Testis (tissue), 2 donors: ENCODE measurements at regions not wholly inside any gene's neighbourhood (a gene's known extent, or its start where the extent isn't known, plus 50 kb on each side); places are given as distances from the start of the nearest gene placed in this dataset.

Experiments
- DNase-seq: peaks from one replicate; pipeline ENCODE4 v3.0.0-alpha.2; 2019
- H3K27ac ChIP-seq, 2 donors: fragments of 200-600 bp; sonication (generic); one replicate each; pipeline ENCODE4 v1.5.1; 2019
- H3K27me3 ChIP-seq: fragments of 200-600 bp; sonication (generic); one replicate; pipeline ENCODE4 v1.5.1; 2019
- H3K36me3 ChIP-seq: fragments of 200-600 bp; sonication (generic); one replicate; pipeline ENCODE4 v1.5.1; 2017; ENCODE audit warnings: low read depth; ENCODE audit errors: missing control alignments
- H3K4me1 ChIP-seq: fragments of 200-600 bp; sonication (generic); one replicate; pipeline ENCODE4 v1.5.1; 2019
- H3K4me3 ChIP-seq, 2 donors: fragments of 200-600 bp; sonication (generic); one replicate each; pipeline ENCODE4 v1.5.1; 2017 to 2019
- H3K9me3 ChIP-seq: fragments of 200-600 bp; sonication (generic); one replicate; pipeline ENCODE4 v1.5.1; 2017
- POLR2A ChIP-seq: fragments of 450-650 bp; IDR thresholded peaks from one replicate; pipeline ENCODE4 v1.6.1; 2017; ENCODE audit warnings: antibody characterized with exemption, mild to moderate bottlenecking, moderate library complexity
- WGBS, 2 donors: methylation state at CpG; one replicate each; pipeline ENCODE4 v1.1.5; 2018; 5-methylcytosine and 5-hydroxymethylcytosine counted together
- intact Hi-C: fragments of 100-400 bp; cut with DNase I; formaldehyde crosslinking; loops from one replicate; pipeline ENCODE4 v1.15.1; 2023; ENCODE audit warnings: low total_unique reads
- TF ChIP-seq, protein P1 (sequence below), 3 experiments: fragments of 450-650 bp in 2 of 3; fragments of 200-600 bp in 1 of 3; sonication (generic) in 1 of 3; IDR thresholded peaks; one replicate each; pipeline ENCODE4 v1.5.1; 2016 to 2019; ENCODE audit warnings: antibody characterized with exemption in 3 of 3, mild to moderate bottlenecking in 2 of 3, moderate library complexity in 1 of 3

GRCh38 chr12:87107766-87108165, 851.6 kb upstream of the MGAT4C start:
- H3K4me1 ChIP-seq = no peaks in the 10 kb centered on the region
- TF ChIP-seq POLR2A = no peak
- TF ChIP-seq, protein P1, sequence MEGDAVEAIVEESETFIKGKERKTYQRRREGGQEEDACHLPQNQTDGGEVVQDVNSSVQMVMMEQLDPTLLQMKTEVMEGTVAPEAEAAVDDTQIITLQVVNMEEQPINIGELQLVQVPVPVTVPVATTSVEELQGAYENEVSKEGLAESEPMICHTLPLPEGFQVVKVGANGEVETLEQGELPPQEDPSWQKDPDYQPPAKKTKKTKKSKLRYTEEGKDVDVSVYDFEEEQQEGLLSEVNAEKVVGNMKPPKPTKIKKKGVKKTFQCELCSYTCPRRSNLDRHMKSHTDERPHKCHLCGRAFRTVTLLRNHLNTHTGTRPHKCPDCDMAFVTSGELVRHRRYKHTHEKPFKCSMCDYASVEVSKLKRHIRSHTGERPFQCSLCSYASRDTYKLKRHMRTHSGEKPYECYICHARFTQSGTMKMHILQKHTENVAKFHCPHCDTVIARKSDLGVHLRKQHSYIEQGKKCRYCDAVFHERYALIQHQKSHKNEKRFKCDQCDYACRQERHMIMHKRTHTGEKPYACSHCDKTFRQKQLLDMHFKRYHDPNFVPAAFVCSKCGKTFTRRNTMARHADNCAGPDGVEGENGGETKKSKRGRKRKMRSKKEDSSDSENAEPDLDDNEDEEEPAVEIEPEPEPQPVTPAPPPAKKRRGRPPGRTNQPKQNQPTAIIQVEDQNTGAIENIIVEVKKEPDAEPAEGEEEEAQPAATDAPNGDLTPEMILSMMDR (IDR thresholded peaks at IDR 0.05) = no peak
- no peak overlapping the region for H3K4me3 ChIP-seq
- WGBS, 2 donors = 73 to 90% methylated on average over 3 of the region's 3 CpGs
- no peak for DNase-seq
- H3K27me3 ChIP-seq = no peaks in the 10 kb centered on the region
- no peaks in the 10 kb centered on the region for H3K9me3 ChIP-seq
- no peaks in the 10 kb centered on the region for H3K36me3 ChIP-seq
- intact Hi-C loops = no loop called here
- H3K27ac ChIP-seq = no peak overlapping the region

GRCh38 chr12:87107270-87107669, 851.1 kb upstream of the MGAT4C start:
- intact Hi-C loops = no loop called here
- Histone ChIP-seq H3K27ac (no peak overlapping the region), H3K4me3 (no peak overlapping the region), H3K27me3 (no peaks in the 10 kb centered on the region), H3K36me3 (no peaks in the 10 kb centered on the region), H3K4me1 (no peaks in the 10 kb centered on the region), H3K9me3 (no peaks in the 10 kb centered on the region)
- WGBS, 2 donors = 67 to 83% methylated on average over 3 of the region's 3 CpGs
- no peak for TF ChIP-seq POLR2A
- TF ChIP-seq, protein P1 (IDR thresholded peaks at IDR 0.05) = no peak
- no peak for DNase-seq

GRCh38 chr12:87096082-87096585, 839.9 kb upstream of the MGAT4C start:
- Histone ChIP-seq H3K4me3 (no peak overlapping the region), H3K4me1 (no peaks in the 10 kb centered on the region), H3K27me3 (no peaks in the 10 kb centered on the region), H3K27ac (no peak overlapping the region), H3K36me3 (no peaks in the 10 kb centered on the region), H3K9me3 (no peaks in the 10 kb centered on the region)
- intact Hi-C loops = no loop called here
- WGBS, 2 donors = 87 to 94% methylated on average over 4 of the region's 4 CpGs
- TF ChIP-seq, protein P1 (IDR thresholded peaks at IDR 0.05) = no peak
- no peak for TF ChIP-seq POLR2A
- no peak for DNase-seq

DNA sequence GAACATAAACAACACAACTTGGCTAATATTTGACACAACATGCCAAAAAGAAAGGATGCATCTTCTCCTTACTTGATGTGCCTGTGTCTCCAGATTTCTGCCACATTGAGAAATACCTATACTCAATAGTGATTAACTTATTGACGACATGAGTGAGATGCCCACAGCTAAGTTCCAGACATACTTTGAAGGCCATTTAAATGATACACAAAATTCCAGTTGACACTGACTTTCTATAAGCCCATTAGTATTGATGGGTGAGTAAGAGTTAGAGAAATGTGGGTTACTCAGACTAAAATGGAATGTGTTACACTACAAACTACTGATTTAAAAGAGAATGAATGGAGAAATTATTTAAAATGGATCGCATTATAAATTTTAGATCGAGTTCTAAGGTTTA, 838.2 kb upstream of the MGAT4C start:
- intact Hi-C loops = no loop called here
- Histone ChIP-seq H3K9me3 (no peaks in the 10 kb centered on the region), H3K4me1 (no peaks in the 10 kb centered on the region), H3K4me3 (no peak overlapping the region), H3K36me3 (no peaks in the 10 kb centered on the region), H3K27me3 (no peaks in the 10 kb centered on the region), H3K27ac (no peak overlapping the region)
- TF ChIP-seq, protein P1 (IDR thresholded peaks at IDR 0.05) = no peak
- no peak for TF ChIP-seq POLR2A
- no peak for DNase-seq
- whole genome bisulfite sequencing, 2 donors = 85 to 89% methylated on average over 3 of the region's 3 CpGs

- TF ChIP-seq POLR2A = no peak
- TF ChIP-seq, protein P1 (IDR thresholded peaks at IDR 0.05) = no peak
- Histone ChIP-seq H3K4me1 (no peaks in the 10 kb centered on the region), H3K4me3 (no peak overlapping the region), H3K27me3 (no peaks in the 10 kb centered on the region), H3K27ac (no peak overlapping the region), H3K9me3 (no peaks in the 10 kb centered on the region), H3K36me3 (no peaks in the 10 kb centered on the region)
- 96 to 100% methylated on average over 1 of the region's 1 CpG for WGBS, 2 donors
- no peak for DNase-seq
- intact Hi-C loops = no loop called here
Measured at GRCh38 chr12:87092421-87092820, 836.2 kb upstream of the MGAT4C start.
